ENCODE measurements at regions not wholly inside any gene's neighbourhood (a gene's known extent, or its start where the extent isn't known, plus 50 kb on each side); places are given as distances from the start of the nearest gene placed in this dataset.

GRCh38 chr17:70881093-70881492, 711.8 kb downstream of the KCNJ2 start:
- H3K27ac ChIP-seq (replicated peaks), result no peak overlapping the region
- TF ChIP-seq CTCF (IDR thresholded peaks at IDR 0.05; ENCODE audit: borderline replicate concordance), result no peak
- H3K4me1 ChIP-seq, result no peaks in the 10 kb centered on the region
- no peaks in the 10 kb centered on the region for H3K9me3 ChIP-seq (replicated peaks)
- H3K36me3 ChIP-seq, result no peaks in the 10 kb centered on the region
- no peaks in the 10 kb centered on the region for H3K27me3 ChIP-seq (ENCODE audit: low read depth)
- H3K4me3 ChIP-seq, result no peak overlapping the region
- intact Hi-C loops (cut with micrococcal nuclease), result no loop called here
- DNase-seq, result no peak

GRCh38 chr17:70882504-70882903, 713.2 kb downstream of the KCNJ2 start:
- no peaks in the 10 kb centered on the region for H3K4me1 ChIP-seq
- no peak overlapping the region for H3K27ac ChIP-seq (replicated peaks)
- H3K9me3 ChIP-seq (replicated peaks), result no peaks in the 10 kb centered on the region
- no peak overlapping the region for H3K4me3 ChIP-seq
- intact Hi-C loops (cut with micrococcal nuclease), result no loop called here
- no peaks in the 10 kb centered on the region for H3K27me3 ChIP-seq (ENCODE audit: low read depth)
- TF ChIP-seq CTCF (IDR thresholded peaks at IDR 0.05; ENCODE audit: borderline replicate concordance), result no peak
- no peak for DNase-seq
- no peaks in the 10 kb centered on the region for H3K36me3 ChIP-seq

- Histone ChIP-seq H3K9me3 (replicated peaks) (no peaks in the 10 kb centered on the region), H3K27ac (replicated peaks) (no peak overlapping the region), H3K36me3 (no peaks in the 10 kb centered on the region), H3K27me3 (ENCODE audit: low read depth) (no peaks in the 10 kb centered on the region), H3K4me1 (no peaks in the 10 kb centered on the region), H3K4me3 (no peak overlapping the region)
- no peak for DNase-seq
- intact Hi-C loops (cut with micrococcal nuclease), result no loop called here
- no peak for TF ChIP-seq CTCF (IDR thresholded peaks at IDR 0.05; ENCODE audit: borderline replicate concordance)
Measured at GRCh38 chr17:70886648-70887047, 717.3 kb downstream of the KCNJ2 start.

- H3K36me3 ChIP-seq, result no peaks in the 10 kb centered on the region
- H3K27ac ChIP-seq (replicated peaks), result no peak overlapping the region
- DNase-seq, result no peak
- no peak overlapping the region for H3K4me3 ChIP-seq
- H3K9me3 ChIP-seq (replicated peaks), result no peaks in the 10 kb centered on the region
- H3K27me3 ChIP-seq (ENCODE audit: low read depth), result no peaks in the 10 kb centered on the region
- intact Hi-C loops (cut with micrococcal nuclease), result no loop called here
- no peaks in the 10 kb centered on the region for H3K4me1 ChIP-seq
- no peak for TF ChIP-seq CTCF (IDR thresholded peaks at IDR 0.05; ENCODE audit: borderline replicate concordance)
Measured at GRCh38 chr17:70888324-70888723, 719.0 kb downstream of the KCNJ2 start.

GRCh38 chr17:70891306-70891705, 722.0 kb downstream of the KCNJ2 start:
- H3K27me3 ChIP-seq (ENCODE audit: low read depth), result no peaks in the 10 kb centered on the region
- intact Hi-C loops (cut with micrococcal nuclease), result no loop called here
- peaks cover 12% of the 10 kb centered on the region for H3K9me3 ChIP-seq (replicated peaks)
- H3K36me3 ChIP-seq, result no peaks in the 10 kb centered on the region
- no peak for DNase-seq
- H3K4me1 ChIP-seq, result no peaks in the 10 kb centered on the region
- H3K27ac ChIP-seq (replicated peaks), result no peak overlapping the region
- no peak overlapping the region for H3K4me3 ChIP-seq
- TF ChIP-seq CTCF (IDR thresholded peaks at IDR 0.05; ENCODE audit: borderline replicate concordance), result no peak

GRCh38 chr17:70892527-70892926, 723.2 kb downstream of the KCNJ2 start:
- Histone ChIP-seq H3K4me3 (no peak overlapping the region), H3K9me3 (replicated peaks) (peaks cover 17% of the 10 kb centered on the region), H3K36me3 (no peaks in the 10 kb centered on the region), H3K27me3 (ENCODE audit: low read depth) (no peaks in the 10 kb centered on the region), H3K27ac (replicated peaks) (no peak overlapping the region), H3K4me1 (no peaks in the 10 kb centered on the region)
- intact Hi-C loops (cut with micrococcal nuclease), result no loop called here
- no peak for TF ChIP-seq CTCF (IDR thresholded peaks at IDR 0.05; ENCODE audit: borderline replicate concordance)
- no peak for DNase-seq
